Endothelial cell of umbilical vein (primary cell): ENCODE measurements at regions not wholly inside any gene's neighbourhood (a gene's known extent, or its start where the extent isn't known, plus 50 kb on each side); places are given as distances from the start of the nearest gene placed in this dataset.

Source experiments
- CTCF ChIP-seq, 2 donors: IDR thresholded peaks; 1 replicate in 1 of 2; 2 replicates in 1 of 2; pipeline ENCODE4 v1.5.1; 2011; ENCODE audit warnings: low read length in 2 of 2, mild to moderate bottlenecking in 2 of 2, moderate library complexity in 2 of 2, control low read depth in 1 of 2, inconsistent platforms in 1 of 2, low read depth in 1 of 2; ENCODE audit not compliant: insufficient read depth in 1 of 2; ENCODE audit errors: extremely low read depth in 1 of 2
- EZH2 ChIP-seq: IDR thresholded peaks from 2 replicates; pipeline ENCODE4 v1.6.1; 2012; ENCODE audit warnings: borderline replicate concordance, low read depth, mild to moderate bottlenecking, moderate library complexity, low read length, inconsistent platforms; ENCODE audit not compliant: severe bottlenecking
- GATA2 ChIP-seq: IDR thresholded peaks from 2 replicates; pipeline ENCODE4 v1.7.0; 2011; ENCODE audit warnings: low read depth, mild to moderate bottlenecking, moderate library complexity, mixed read lengths, low read length; ENCODE audit not compliant: insufficient read length, insufficient read depth
- JUN ChIP-seq: IDR thresholded peaks from 2 replicates; pipeline ENCODE4 v1.6.1; 2011; ENCODE audit warnings: borderline replicate concordance, low read depth; ENCODE audit not compliant: insufficient read length, insufficient read depth
- MAX ChIP-seq: IDR thresholded peaks from 2 replicates; pipeline ENCODE4 v1.6.1; 2011; ENCODE audit not compliant: insufficient read depth, insufficient read length
- POLR2A ChIP-seq: IDR thresholded peaks from 2 replicates; pipeline ENCODE4 v1.6.1; 2012; ENCODE audit warnings: low read depth, mild to moderate bottlenecking, control low read depth, low read length
- POLR2AphosphoS5 ChIP-seq: IDR thresholded peaks from 2 replicates; pipeline ENCODE4 v1.6.1; 2012; ENCODE audit warnings: low read depth, mild to moderate bottlenecking, control low read depth, low read length, moderate library complexity; ENCODE audit not compliant: insufficient read depth

GRCh38 chr10:33937036-33937730 lies 602.7 kb upstream of the NRP1 start:
- TF ChIP-seq EZH2 (no peak), CTCF (IDR thresholded peaks at IDR 0.05; ENCODE audit: extremely low read depth in 1 of 2, insufficient read depth in 1 of 2, low read depth in 1 of 2, low read length in 2 of 2) (no peak), POLR2AphosphoS5 (no peak), JUN (no peak), MAX (no peak), POLR2A (no peak), GATA2 (no peak)
